GM12874 (cell line): ENCODE measurements at regions not wholly inside any gene's neighbourhood (a gene's known extent, or its start where the extent isn't known, plus 50 kb on each side); places are given as distances from the start of the nearest gene placed in this dataset.

Source experiments
- TF ChIP-seq, protein P1 (sequence below): IDR thresholded peaks from 2 replicates; pipeline ENCODE4 v1.5.1; 2011; ENCODE audit warnings: low read depth, mild to moderate bottlenecking, control low read depth, low read length, moderate library complexity; ENCODE audit not compliant: insufficient read depth

DNA sequence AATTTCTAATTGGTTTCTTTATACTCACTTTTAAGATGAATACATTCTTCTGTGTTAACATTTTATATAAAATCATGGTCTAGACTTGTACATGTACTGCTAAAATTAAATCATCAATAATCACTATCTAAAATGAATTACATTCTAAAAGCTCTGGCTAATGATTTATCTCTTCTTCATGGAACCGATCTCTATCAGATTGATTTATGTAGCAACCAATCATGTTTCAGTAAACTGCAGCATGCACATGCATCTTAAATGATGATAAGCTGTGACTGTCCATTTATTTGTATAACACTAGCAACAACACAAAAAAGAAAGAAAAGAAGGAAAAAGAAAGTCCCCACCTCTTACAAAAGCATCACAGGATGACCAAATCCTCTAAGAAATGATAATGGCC is 669.2 kb downstream of the NR2F1-AS1 start:
- TF ChIP-seq, protein P1, sequence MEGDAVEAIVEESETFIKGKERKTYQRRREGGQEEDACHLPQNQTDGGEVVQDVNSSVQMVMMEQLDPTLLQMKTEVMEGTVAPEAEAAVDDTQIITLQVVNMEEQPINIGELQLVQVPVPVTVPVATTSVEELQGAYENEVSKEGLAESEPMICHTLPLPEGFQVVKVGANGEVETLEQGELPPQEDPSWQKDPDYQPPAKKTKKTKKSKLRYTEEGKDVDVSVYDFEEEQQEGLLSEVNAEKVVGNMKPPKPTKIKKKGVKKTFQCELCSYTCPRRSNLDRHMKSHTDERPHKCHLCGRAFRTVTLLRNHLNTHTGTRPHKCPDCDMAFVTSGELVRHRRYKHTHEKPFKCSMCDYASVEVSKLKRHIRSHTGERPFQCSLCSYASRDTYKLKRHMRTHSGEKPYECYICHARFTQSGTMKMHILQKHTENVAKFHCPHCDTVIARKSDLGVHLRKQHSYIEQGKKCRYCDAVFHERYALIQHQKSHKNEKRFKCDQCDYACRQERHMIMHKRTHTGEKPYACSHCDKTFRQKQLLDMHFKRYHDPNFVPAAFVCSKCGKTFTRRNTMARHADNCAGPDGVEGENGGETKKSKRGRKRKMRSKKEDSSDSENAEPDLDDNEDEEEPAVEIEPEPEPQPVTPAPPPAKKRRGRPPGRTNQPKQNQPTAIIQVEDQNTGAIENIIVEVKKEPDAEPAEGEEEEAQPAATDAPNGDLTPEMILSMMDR, result no peak

DNA sequence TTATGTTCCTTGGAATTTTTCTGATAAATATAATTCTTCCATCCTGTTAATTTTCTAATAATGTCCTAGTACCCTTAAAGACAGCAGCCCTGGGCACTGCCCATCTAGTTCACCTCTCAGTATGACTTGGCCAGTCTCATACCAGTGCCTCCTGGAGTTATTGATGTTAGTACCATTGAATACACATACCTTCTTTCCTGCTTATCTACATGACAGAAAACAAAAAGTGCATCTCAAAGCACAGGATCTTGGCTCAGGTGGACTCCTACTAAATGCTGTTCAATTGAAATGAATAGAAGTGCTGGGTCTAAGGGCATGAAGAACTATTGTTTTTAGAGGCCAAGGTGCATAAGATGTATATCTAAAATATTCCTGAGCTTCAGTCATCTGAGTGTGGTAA is 669.7 kb downstream of the NR2F1-AS1 start:
- TF ChIP-seq, protein P1, result no peak

DNA sequence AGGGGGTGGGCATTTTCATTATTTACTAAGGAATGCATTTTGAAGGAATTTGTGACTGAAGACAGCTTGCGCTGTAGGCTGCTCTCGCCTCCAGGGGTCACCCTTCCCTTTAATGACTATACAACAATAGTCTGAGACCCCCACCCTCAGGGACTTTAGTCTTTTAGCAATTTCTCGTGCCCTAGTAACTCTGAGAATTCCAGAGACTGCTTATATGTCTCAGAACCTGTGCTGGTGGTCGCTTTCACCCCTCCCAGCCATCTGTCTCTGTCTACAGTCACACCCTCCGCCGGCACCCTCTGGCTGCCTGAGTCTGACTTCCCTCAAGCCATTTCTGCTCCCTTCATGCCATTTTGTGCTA is 671.4 kb downstream of the NR2F1-AS1 start:
- TF ChIP-seq, protein P1, result peak; percentile 49

DNA sequence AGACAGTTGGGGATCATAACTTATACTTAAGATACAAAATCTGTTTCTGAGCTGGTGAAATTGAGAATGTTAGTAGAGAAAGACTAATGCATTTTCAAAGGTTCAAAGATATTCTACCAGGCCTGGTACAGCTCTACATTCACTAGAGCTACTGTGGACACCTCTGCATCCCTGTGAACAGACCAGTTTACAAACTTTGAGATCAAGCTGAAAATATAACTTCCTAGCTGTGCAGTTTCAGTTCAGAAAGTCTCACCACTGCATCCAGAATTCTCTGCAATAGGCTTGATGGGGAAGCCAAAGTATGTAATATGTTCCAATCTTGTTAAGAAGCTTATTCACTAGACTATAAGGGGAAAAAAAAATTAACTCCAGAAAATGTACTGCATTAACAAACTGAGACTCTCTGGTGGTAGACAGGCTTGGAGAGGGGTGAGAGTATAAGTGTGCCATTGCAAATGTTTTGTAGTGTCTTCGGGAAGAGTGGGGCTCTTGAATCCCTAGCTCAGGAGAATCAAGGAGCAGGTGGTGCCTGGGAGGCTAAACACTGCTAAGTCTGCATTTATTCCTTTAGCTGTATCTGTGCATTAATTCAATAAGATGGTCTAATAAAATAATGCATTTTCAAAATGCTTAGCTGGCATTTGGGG is 671.9 kb downstream of the NR2F1-AS1 start:
- TF ChIP-seq, protein P1, result no peak

DNA sequence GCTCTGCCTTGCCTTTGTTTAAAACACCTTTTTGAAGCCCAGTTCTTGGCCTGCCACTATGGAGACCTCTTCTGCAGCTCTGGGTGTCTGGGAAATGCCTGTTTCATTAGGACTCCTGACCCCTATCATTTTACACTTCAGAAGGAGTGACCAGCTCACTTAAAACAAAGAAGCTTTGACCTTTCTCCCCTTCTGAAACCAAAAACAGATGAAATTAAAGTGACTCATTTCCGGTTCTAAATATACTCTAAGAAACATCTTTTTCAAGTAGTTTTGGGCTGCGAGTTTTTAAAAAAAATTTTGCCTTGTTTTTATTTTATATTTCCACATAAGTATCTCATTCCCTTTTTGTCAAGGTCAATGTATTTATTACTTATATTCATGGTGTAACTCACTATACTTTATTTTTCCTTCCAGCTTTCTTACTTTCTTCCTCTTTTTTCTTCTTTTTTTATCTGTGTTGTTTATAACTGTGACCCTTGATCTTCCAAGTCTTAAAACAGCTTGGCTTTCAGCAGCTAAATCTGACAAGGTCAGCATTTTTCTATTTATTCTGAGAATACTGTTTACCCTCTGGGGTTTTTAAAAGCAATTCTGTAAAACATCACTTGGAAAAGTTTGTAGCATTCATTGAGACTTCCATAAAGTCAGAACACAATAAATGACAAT is 672.9 kb downstream of the NR2F1-AS1 start:
- TF ChIP-seq, protein P1, result no peak

DNA sequence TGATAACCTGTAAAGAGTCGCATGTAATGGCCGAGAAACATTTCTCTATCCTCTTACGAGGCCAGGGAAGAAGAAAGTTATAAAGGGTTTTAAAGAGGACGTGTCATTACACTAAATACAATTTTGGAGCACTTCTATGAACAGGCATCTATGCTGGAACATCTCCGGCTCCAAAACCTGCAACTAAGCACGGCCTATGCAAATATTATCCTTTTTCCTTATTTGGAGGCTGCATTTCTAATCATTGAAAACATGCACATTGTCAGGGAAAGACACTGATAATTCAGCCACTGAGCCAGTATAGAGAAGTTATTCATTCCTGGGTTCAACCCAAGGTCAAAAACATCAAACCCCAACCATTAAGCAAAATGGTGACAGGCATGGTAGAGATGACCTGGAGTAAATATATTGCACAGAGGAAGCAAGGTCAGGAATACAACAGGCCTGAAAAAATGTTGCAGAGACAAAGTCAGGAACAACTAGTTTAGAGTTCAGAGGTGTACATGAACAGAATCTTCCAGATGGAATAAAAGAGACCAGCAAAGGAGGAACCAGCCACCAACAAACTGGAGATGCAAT is 674.1 kb downstream of the NR2F1-AS1 start:
- TF ChIP-seq, protein P1, result no peak

DNA sequence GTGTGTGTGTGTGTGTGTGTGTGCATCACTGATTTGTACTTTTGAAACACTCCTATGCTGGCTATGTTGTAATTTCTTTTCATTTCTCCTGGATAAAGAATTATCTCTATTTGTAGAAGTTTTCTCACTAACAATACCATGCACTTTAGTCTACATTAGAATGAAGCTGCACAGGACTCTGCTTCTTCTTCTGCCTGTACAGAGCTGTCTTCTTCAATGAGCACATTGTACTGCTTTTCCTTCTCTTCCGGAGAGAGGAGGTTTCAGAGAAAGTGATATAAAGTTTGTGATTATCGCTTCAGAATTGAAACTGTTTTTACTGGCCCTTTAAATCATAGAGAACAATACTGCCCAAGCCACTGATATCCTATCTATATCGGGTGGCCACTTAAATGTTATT is 677.0 kb downstream of the NR2F1-AS1 start:
- TF ChIP-seq, protein P1, result no peak
